ENCODE measurements at regions not wholly inside any gene's neighbourhood (a gene's known extent, or its start where the extent isn't known, plus 50 kb on each side); places are given as distances from the start of the nearest gene placed in this dataset.

- DNase-seq: no peak
- H3K4me1 Mint-ChIP-seq: no peaks in the 10 kb centered on the region
- H3K4me1 ChIP-seq (ENCODE audit: control insufficient read depth, insufficient read depth, low read length, poor library complexity, severe bottlenecking): no peaks in the 10 kb centered on the region
- H3K9me3 ChIP-seq (ENCODE audit: control insufficient read depth in 2 of 2, low read length in 2 of 2): no peaks in the 10 kb centered on the region
- ATAC-seq (ENCODE audit: low read depth in 2 of 2): no peak
- H3K27ac Mint-ChIP-seq: no peak overlapping the region
- no peaks in the 10 kb centered on the region for H3K36me3 Mint-ChIP-seq
- H3K27me3 Mint-ChIP-seq: no peaks in the 10 kb centered on the region
- no peaks in the 10 kb centered on the region for H3K36me3 ChIP-seq (ENCODE audit: control insufficient read depth, insufficient read depth, low read length)
- no peaks in the 10 kb centered on the region for H3K27me3 ChIP-seq (ENCODE audit: control insufficient read depth, insufficient read depth, low read length)
- H3K9me3 Mint-ChIP-seq: no peaks in the 10 kb centered on the region
- no peak overlapping the region for H3K4me3 Mint-ChIP-seq
- H3K4me3 ChIP-seq (ENCODE audit: low read depth, low read length): no peak overlapping the region
- H3K27ac ChIP-seq (ENCODE audit: insufficient read depth, low read length, poor library complexity, severe bottlenecking): no peak overlapping the region
Measured at GRCh38 chrY:12981074-12981473, 76.4 kb downstream of the DDX3Y start.

DNA sequence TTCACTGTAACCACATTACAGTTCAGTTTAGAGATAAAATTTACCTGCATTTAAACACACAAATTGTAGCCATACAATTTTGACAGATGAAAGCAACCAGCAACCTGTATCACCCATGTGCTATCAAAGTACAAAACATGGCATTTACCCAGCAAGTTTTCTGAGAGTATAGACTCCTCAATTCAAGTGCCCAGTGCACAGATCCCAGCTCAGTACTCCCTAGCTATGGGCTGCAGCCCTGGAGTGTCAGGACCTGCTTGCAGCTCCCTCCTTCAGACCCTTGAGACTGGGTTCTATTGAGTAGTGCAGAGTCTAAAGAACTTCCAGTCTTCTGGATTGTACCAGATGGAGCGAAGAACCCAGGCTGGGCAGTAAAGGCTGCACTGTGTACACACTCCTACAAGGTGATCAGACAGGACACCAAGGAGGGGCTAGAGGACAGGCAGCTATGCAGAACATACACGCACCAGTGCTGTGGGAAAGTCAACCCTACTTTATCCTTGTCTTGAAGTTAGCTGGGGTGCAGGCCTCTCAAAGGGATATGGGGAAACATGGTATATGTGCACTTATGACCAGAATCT lies 77.7 kb downstream of the DDX3Y start:
- Histone ChIP-seq H3K27me3 (ENCODE audit: control insufficient read depth, insufficient read depth, low read length) (no peaks in the 10 kb centered on the region), H3K27ac (ENCODE audit: insufficient read depth, low read length, poor library complexity, severe bottlenecking) (no peak overlapping the region), H3K4me3 (ENCODE audit: low read depth, low read length) (no peak overlapping the region), H3K36me3 (ENCODE audit: control insufficient read depth, insufficient read depth, low read length) (no peaks in the 10 kb centered on the region), H3K9me3 (ENCODE audit: control insufficient read depth in 2 of 2, low read length in 2 of 2) (no peaks in the 10 kb centered on the region), H3K4me1 (ENCODE audit: control insufficient read depth, insufficient read depth, low read length, poor library complexity, severe bottlenecking) (no peaks in the 10 kb centered on the region)
- DNase-seq: no peak
- no peak overlapping the region for H3K4me3 Mint-ChIP-seq
- ATAC-seq (ENCODE audit: low read depth in 2 of 2): no peak
- H3K36me3 Mint-ChIP-seq: no peaks in the 10 kb centered on the region
- no peaks in the 10 kb centered on the region for H3K9me3 Mint-ChIP-seq
- no peaks in the 10 kb centered on the region for H3K4me1 Mint-ChIP-seq
- H3K27me3 Mint-ChIP-seq: no peaks in the 10 kb centered on the region
- no peak overlapping the region for H3K27ac Mint-ChIP-seq

DNA sequence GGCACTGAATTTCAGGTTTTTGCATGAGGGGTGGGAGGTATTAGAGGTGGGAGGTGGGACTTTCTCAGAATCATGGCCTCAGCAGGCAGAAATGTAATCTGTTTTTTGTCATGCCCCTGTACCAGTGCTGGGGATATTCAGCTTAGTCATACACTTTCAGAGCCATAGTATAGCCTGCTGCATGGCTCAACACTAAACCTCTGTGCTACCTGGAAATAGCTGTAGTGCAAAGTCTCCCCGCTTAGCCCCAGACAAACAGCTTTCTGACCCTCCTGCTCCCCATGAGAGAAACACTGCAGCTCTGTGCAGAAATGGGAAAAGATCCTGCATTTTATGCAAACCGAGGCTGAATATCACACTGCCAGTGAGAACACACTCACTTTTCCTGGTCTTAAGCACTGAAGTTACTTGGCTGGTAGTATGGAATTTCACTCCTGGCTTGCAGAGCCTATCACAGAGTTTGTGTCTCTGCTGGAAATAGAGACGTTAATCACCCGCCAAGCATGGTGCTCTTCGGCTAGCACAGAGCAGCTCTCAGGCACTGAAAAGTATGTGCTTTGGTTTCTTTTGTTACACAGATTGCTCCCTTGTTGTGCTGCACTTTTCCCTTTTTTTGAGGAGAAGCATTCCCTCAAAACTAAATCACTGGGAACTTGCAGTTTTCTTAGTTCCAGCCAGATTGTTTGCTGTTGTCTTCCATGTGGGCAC lies 80.1 kb downstream of the DDX3Y start:
- Histone ChIP-seq H3K4me3 (ENCODE audit: low read depth, low read length) (no peak overlapping the region), H3K36me3 (ENCODE audit: control insufficient read depth, insufficient read depth, low read length) (no peaks in the 10 kb centered on the region), H3K27ac (ENCODE audit: insufficient read depth, low read length, poor library complexity, severe bottlenecking) (no peak overlapping the region), H3K9me3 (ENCODE audit: control insufficient read depth in 2 of 2, low read length in 2 of 2) (no peaks in the 10 kb centered on the region), H3K4me1 (ENCODE audit: control insufficient read depth, insufficient read depth, low read length, poor library complexity, severe bottlenecking) (no peaks in the 10 kb centered on the region), H3K27me3 (ENCODE audit: control insufficient read depth, insufficient read depth, low read length) (no peaks in the 10 kb centered on the region)
- Mint-ChIP-seq H3K36me3 (no peaks in the 10 kb centered on the region), H3K9me3 (no peaks in the 10 kb centered on the region), H3K4me1 (no peaks in the 10 kb centered on the region), H3K27ac (no peak overlapping the region), H3K4me3 (no peak overlapping the region), H3K27me3 (no peaks in the 10 kb centered on the region)
- ATAC-seq (ENCODE audit: low read depth in 2 of 2) (no peak), DNase-seq (no peak)

- no peak overlapping the region for H3K4me3 ChIP-seq (ENCODE audit: low read depth, low read length)
- no peak for ATAC-seq (ENCODE audit: low read depth in 2 of 2)
- peaks cover 4% of the 10 kb centered on the region for H3K27me3 Mint-ChIP-seq
- no peaks in the 10 kb centered on the region for H3K4me1 ChIP-seq (ENCODE audit: control insufficient read depth, insufficient read depth, low read length, poor library complexity, severe bottlenecking)
- H3K4me3 Mint-ChIP-seq: no peak overlapping the region
- H3K36me3 ChIP-seq (ENCODE audit: control insufficient read depth, insufficient read depth, low read length): no peaks in the 10 kb centered on the region
- H3K4me1 Mint-ChIP-seq: peaks cover 0 to 9% (median 2%) of the 10 kb centered on the region in 4 donors
- H3K9me3 ChIP-seq (ENCODE audit: control insufficient read depth in 2 of 2, low read length in 2 of 2): no peaks in the 10 kb centered on the region
- no peaks in the 10 kb centered on the region for H3K27me3 ChIP-seq (ENCODE audit: control insufficient read depth, insufficient read depth, low read length)
- no peaks in the 10 kb centered on the region for H3K36me3 Mint-ChIP-seq
- DNase-seq: no peak
- H3K27ac Mint-ChIP-seq: no peak overlapping the region
- no peak overlapping the region for H3K27ac ChIP-seq (ENCODE audit: insufficient read depth, low read length, poor library complexity, severe bottlenecking)
- no peaks in the 10 kb centered on the region for H3K9me3 Mint-ChIP-seq
Measured at GRCh38 chrY:13017493-13017892, 112.8 kb downstream of the DDX3Y start.

DNA sequence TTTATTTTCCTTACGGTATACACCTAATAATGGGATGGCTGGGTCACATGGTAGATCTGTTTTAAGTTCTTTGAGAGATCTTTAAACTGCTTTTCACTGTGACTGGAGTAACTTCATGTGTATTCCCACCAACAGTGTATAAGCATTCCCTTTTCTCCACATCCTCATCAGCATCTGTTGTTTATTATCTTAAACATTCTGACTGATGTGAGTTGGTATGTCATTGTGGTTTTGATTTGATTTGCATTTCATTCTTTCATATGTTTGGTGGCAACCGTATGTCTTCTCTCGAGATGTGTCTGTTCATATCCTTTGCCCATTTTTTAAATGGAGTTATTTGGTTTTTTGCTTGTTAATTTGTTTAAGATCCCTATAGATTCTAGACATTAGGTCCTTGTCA lies 114.8 kb downstream of the DDX3Y start:
- Mint-ChIP-seq H3K4me1 (peaks cover 0 to 9% (median 2%) of the 10 kb centered on the region in 4 donors), H3K36me3 (no peaks in the 10 kb centered on the region), H3K9me3 (no peaks in the 10 kb centered on the region), H3K27ac (no peak overlapping the region), H3K27me3 (peaks cover 4% of the 10 kb centered on the region), H3K4me3 (no peak overlapping the region)
- H3K27ac ChIP-seq (ENCODE audit: insufficient read depth, low read length, poor library complexity, severe bottlenecking): no peak overlapping the region
- H3K4me3 ChIP-seq (ENCODE audit: low read depth, low read length): no peak overlapping the region
- no peaks in the 10 kb centered on the region for H3K4me1 ChIP-seq (ENCODE audit: control insufficient read depth, insufficient read depth, low read length, poor library complexity, severe bottlenecking)
- ATAC-seq (ENCODE audit: low read depth in 2 of 2): no peak
- no peak for DNase-seq
- H3K36me3 ChIP-seq (ENCODE audit: control insufficient read depth, insufficient read depth, low read length): no peaks in the 10 kb centered on the region
- no peaks in the 10 kb centered on the region for H3K27me3 ChIP-seq (ENCODE audit: control insufficient read depth, insufficient read depth, low read length)
- no peaks in the 10 kb centered on the region for H3K9me3 ChIP-seq (ENCODE audit: control insufficient read depth in 2 of 2, low read length in 2 of 2)

GRCh38 chrY:13020839-13021238 lies 116.2 kb downstream of the DDX3Y start:
- Mint-ChIP-seq H3K9me3 (no peaks in the 10 kb centered on the region), H3K27ac (no peak overlapping the region), H3K36me3 (no peaks in the 10 kb centered on the region), H3K4me3 (no peak overlapping the region), H3K27me3 (peaks cover 4% of the 10 kb centered on the region), H3K4me1 (peaks cover 0 to 9% (median 2%) of the 10 kb centered on the region in 4 donors)
- Histone ChIP-seq H3K27ac (ENCODE audit: insufficient read depth, low read length, poor library complexity, severe bottlenecking) (no peak overlapping the region), H3K4me1 (ENCODE audit: control insufficient read depth, insufficient read depth, low read length, poor library complexity, severe bottlenecking) (no peaks in the 10 kb centered on the region), H3K36me3 (ENCODE audit: control insufficient read depth, insufficient read depth, low read length) (no peaks in the 10 kb centered on the region), H3K27me3 (ENCODE audit: control insufficient read depth, insufficient read depth, low read length) (no peaks in the 10 kb centered on the region), H3K4me3 (ENCODE audit: low read depth, low read length) (no peak overlapping the region), H3K9me3 (ENCODE audit: control insufficient read depth in 2 of 2, low read length in 2 of 2) (no peaks in the 10 kb centered on the region)
- ATAC-seq (ENCODE audit: low read depth in 2 of 2) (no peak), DNase-seq (no peak)

GRCh38 chrY:13023607-13024006 lies 118.9 kb downstream of the DDX3Y start:
- no peaks in the 10 kb centered on the region for H3K27me3 Mint-ChIP-seq
- no peak overlapping the region for H3K27ac ChIP-seq (ENCODE audit: insufficient read depth, low read length, poor library complexity, severe bottlenecking)
- H3K4me3 ChIP-seq (ENCODE audit: low read depth, low read length): no peak overlapping the region
- H3K4me3 Mint-ChIP-seq: no peak overlapping the region
- no peaks in the 10 kb centered on the region for H3K36me3 Mint-ChIP-seq
- no peaks in the 10 kb centered on the region for H3K36me3 ChIP-seq (ENCODE audit: control insufficient read depth, insufficient read depth, low read length)
- H3K9me3 Mint-ChIP-seq: peaks cover 0 to 1% (median 0%) of the 10 kb centered on the region in 7 donors
- no peaks in the 10 kb centered on the region for H3K27me3 ChIP-seq (ENCODE audit: control insufficient read depth, insufficient read depth, low read length)
- peaks cover 0 to 5% (median 1%) of the 10 kb centered on the region in 4 donors for H3K4me1 Mint-ChIP-seq
- no peaks in the 10 kb centered on the region for H3K4me1 ChIP-seq (ENCODE audit: control insufficient read depth, insufficient read depth, low read length, poor library complexity, severe bottlenecking)
- DNase-seq: no peak
- H3K9me3 ChIP-seq (ENCODE audit: control insufficient read depth in 2 of 2, low read length in 2 of 2): no peaks in the 10 kb centered on the region
- no peak for ATAC-seq (ENCODE audit: low read depth in 2 of 2)
- H3K27ac Mint-ChIP-seq: no peak overlapping the region

DNA sequence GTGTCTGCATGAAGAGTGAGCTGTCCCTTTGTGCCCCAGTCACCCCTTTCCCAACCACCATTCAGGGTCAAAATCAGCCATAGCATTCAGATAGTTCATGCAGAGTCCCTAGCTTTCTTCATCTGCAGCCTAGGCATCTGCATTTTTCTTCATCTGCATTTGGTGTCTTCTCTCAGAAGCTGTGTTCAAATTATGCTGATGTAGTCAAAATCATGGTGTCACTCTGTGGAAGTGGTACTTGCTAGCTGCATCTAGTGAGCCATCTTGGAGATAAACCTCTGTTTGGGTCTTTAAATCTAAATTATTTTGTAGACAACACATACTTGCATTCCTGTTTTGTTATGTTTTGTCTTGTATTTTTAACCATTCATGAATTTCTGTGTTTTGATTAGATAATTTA lies 119.8 kb downstream of the DDX3Y start:
- H3K36me3 Mint-ChIP-seq: no peaks in the 10 kb centered on the region
- H3K27me3 ChIP-seq (ENCODE audit: control insufficient read depth, insufficient read depth, low read length): no peaks in the 10 kb centered on the region
- H3K9me3 Mint-ChIP-seq: peaks cover 0 to 1% (median 0%) of the 10 kb centered on the region in 7 donors

More for the DNA sequence above, 119.8 kb downstream of the DDX3Y start:
- H3K27me3 Mint-ChIP-seq: no peaks in the 10 kb centered on the region
- DNase-seq (no peak), ATAC-seq (ENCODE audit: low read depth in 2 of 2) (no peak)
- H3K4me1 ChIP-seq (ENCODE audit: control insufficient read depth, insufficient read depth, low read length, poor library complexity, severe bottlenecking): no peaks in the 10 kb centered on the region
- no peaks in the 10 kb centered on the region for H3K36me3 ChIP-seq (ENCODE audit: control insufficient read depth, insufficient read depth, low read length)
- no peaks in the 10 kb centered on the region for H3K9me3 ChIP-seq (ENCODE audit: control insufficient read depth in 2 of 2, low read length in 2 of 2)
- H3K27ac ChIP-seq (ENCODE audit: insufficient read depth, low read length, poor library complexity, severe bottlenecking): no peak overlapping the region
- H3K4me1 Mint-ChIP-seq: peaks cover 0 to 5% (median 1%) of the 10 kb centered on the region in 4 donors
- no peak overlapping the region for H3K4me3 ChIP-seq (ENCODE audit: low read depth, low read length)
- no peak overlapping the region for H3K4me3 Mint-ChIP-seq
- H3K27ac Mint-ChIP-seq: no peak overlapping the region

All from CD4-positive, CD25-positive, alpha-beta regulatory T cell (primary cell).